BJ (cell line): ENCODE measurements at regions not wholly inside any gene's neighbourhood (a gene's known extent, or its start where the extent isn't known, plus 50 kb on each side); places are given as distances from the start of the nearest gene placed in this dataset.

Source experiments
- CTCF ChIA-PET: fragments of 350-600 bp; formaldehyde crosslinking; extraction: SDS; loops from one replicate; lab custom pipeline; 2021; ENCODE audit warnings: antibody characterized with exemption, inconsistent platforms; lab: Yijun Ruan, JAX
- POLR2A ChIA-PET: fragments of 300-600 bp; sonication (Branson Sonifier 250); formaldehyde crosslinking; extraction: SDS; loops from one replicate; lab custom pipeline; 2021; ENCODE audit warnings: antibody characterized with exemption; lab: Charles Lee
- DNase-seq: peaks from one replicate; pipeline ENCODE4 v3.0.0-alpha.2; 2011; ENCODE audit warnings: low read depth
- H3K27me3 ChIP-seq: 2 replicates; pipeline ENCODE4 v1.6.0; 2011; ENCODE audit warnings: low read length; ENCODE audit not compliant: control insufficient read depth, insufficient read depth
- H3K36me3 ChIP-seq: 2 replicates; pipeline ENCODE4 v1.5.1; 2011; ENCODE audit warnings: low read length; ENCODE audit not compliant: control insufficient read depth, insufficient read depth
- H3K4me3 ChIP-seq: 2 replicates; pipeline ENCODE4 v1.5.1; 2011; ENCODE audit warnings: low read depth, mild to moderate bottlenecking, control low read depth, low read length
- TF ChIP-seq, protein P1 (sequence below): IDR thresholded peaks from 2 replicates; pipeline ENCODE4 v1.5.1; 2011; ENCODE audit warnings: low read depth, mild to moderate bottlenecking, control low read depth, inconsistent platforms, low read length, moderate library complexity; ENCODE audit not compliant: insufficient read depth

DNA sequence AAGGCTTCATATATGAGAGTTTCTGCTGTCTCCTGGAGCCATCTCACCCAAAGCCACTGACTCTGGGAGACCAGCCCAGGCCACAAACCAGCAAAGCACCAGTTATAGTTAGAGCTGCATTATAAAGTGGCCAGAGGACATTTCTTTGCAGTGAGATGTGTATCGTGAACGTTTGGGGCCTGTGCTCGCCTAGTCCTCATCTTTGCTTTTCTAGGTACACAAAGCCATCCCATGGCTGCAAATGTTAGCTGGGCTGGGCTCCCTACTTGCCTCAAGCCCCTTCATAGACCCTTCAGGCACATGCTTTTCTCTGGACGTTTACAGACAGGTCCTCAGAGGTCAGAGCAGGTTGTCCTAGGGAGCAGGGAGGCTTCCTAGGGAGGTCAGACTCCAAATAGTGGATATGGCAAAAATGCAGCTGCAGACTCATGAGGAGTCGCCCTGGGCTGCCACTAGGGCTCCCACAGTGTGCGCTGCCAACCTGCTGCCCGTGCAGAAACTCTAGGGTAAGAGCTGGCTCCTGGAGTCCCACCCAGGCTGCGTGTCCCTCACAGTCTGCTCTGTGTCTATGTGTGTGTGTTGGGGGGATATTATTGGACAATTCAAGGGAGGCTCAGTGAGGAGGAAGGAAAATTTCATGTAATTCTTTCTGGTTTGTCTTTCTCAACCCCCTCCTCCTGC is 141.0 kb downstream of the RPIA start:
- TF ChIP-seq, protein P1, sequence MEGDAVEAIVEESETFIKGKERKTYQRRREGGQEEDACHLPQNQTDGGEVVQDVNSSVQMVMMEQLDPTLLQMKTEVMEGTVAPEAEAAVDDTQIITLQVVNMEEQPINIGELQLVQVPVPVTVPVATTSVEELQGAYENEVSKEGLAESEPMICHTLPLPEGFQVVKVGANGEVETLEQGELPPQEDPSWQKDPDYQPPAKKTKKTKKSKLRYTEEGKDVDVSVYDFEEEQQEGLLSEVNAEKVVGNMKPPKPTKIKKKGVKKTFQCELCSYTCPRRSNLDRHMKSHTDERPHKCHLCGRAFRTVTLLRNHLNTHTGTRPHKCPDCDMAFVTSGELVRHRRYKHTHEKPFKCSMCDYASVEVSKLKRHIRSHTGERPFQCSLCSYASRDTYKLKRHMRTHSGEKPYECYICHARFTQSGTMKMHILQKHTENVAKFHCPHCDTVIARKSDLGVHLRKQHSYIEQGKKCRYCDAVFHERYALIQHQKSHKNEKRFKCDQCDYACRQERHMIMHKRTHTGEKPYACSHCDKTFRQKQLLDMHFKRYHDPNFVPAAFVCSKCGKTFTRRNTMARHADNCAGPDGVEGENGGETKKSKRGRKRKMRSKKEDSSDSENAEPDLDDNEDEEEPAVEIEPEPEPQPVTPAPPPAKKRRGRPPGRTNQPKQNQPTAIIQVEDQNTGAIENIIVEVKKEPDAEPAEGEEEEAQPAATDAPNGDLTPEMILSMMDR = no peak
- Histone ChIP-seq H3K36me3 (no peaks in the 10 kb centered on the region), H3K4me3 (no peak overlapping the region), H3K27me3 (no peaks in the 10 kb centered on the region; the same call in 1 of the 2 replicates)
- ChIA-PET POLR2A (no interaction called here), CTCF (interaction anchor here (1.0 to 1.3 kb wide), 4 partner anchors 9 to 32 kb away, joined by 3 to 5 read pairs (median 4); no protein-coding TSS in a partner anchor)
- no peak for DNase-seq

DNA sequence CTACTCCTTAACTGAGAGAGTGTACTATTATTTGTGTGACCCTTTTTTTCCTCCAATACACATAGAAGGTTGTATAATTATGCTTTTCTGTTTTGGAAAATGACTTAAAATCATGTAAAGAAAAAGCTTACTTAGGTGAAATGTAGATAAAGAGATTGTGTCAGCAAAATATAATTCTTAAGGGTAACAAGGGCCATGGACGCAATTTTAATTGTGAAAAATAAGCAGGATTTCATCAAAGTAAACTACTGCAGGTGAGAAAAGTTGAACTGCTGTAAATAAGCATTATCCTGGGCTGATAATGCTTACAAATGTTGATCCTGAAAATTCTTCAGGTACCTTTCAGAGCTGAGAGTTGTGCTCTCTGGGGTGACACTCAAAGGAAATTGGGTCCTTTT is 141.5 kb downstream of the RPIA start:
- Histone ChIP-seq H3K27me3 (no peaks in the 10 kb centered on the region; the same call in 1 of the 2 replicates), H3K4me3 (no peak overlapping the region), H3K36me3 (no peaks in the 10 kb centered on the region)
- ChIA-PET CTCF (interaction anchor here (1.3 kb wide), 2 partner anchors 12 to 16 kb away, joined by 3 to 5 read pairs; no protein-coding TSS in a partner anchor), POLR2A (no interaction called here)
- TF ChIP-seq, protein P1 = no peak
- DNase-seq = no peak

DNA sequence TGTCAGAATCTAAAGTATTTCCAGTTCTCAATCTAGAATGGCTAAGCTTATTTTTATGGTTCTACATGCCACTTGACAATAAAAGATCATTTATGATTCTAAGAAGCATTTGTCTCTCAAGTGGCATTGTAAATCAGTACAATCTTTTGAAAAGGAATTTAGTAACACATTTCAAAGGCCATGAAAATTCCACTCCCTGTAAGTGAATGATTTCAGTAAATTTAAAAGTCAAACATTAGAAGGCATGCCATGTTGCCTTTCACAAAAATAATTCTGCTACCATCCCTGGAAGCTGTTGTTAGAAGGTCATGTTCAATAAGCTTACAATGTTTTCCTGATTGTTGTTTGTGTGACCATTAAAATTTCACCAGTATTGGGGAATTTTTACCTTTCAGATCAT is 142.9 kb downstream of the RPIA start:
- CTCF ChIA-PET = no interaction called here
- no peak for DNase-seq
- Histone ChIP-seq H3K27me3 (no peaks in the 10 kb centered on the region; the same call in 1 of the 2 replicates), H3K4me3 (no peak overlapping the region), H3K36me3 (no peaks in the 10 kb centered on the region)
- TF ChIP-seq, protein P1 = no peak
- POLR2A ChIA-PET = no interaction called here

DNA sequence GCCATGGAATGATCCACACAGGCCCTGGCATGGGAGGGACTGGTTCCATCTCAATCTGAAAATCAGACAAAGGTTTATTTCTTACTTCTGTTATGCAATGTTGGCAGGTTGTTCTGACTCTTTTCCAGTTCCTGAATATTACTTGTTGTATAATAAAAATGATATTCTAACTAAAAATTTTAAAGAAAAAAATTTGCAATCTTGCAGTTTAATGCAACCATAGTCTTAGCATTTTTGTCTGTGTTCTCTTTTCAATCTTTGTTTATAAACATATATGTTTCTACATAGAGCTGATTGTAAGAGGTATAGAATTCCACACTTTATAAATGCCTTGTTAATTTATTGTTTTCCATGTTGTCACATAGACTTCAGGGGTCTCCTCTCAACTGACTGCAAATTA is 143.4 kb downstream of the RPIA start:
- CTCF ChIA-PET = no interaction called here
- POLR2A ChIA-PET = no interaction called here
- DNase-seq = no peak
- TF ChIP-seq, protein P1 = no peak
- Histone ChIP-seq H3K27me3 (peaks cover under 1% of the 10 kb centered on the region; the same call in 1 of the 2 replicates), H3K36me3 (no peaks in the 10 kb centered on the region), H3K4me3 (no peak overlapping the region)

DNA sequence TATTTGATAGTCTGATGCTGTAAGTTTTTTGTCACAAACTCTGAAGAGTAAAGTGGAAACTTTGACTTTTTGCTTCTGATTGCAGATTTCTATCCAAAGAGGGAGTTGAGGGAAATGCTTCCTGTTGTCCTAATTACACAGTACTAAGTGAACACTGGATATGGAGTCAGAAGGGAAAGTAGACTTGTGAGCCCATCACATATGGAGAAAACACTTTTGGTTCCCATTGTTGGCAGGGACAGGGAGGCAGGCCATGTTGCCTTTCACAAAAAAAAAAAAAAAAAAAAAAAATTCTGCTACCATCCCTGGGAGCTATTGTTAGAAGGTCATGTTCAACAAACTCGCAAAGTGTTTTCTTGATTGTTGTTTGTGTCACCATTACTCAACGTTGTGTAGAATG is 144.3 kb downstream of the RPIA start:
- POLR2A ChIA-PET = no interaction called here
- Histone ChIP-seq H3K4me3 (no peak overlapping the region), H3K36me3 (no peaks in the 10 kb centered on the region), H3K27me3 (peaks cover 1% of the 10 kb centered on the region; the same call in 1 of the 2 replicates)
- TF ChIP-seq, protein P1 = no peak
- no peak for DNase-seq
- CTCF ChIA-PET = no interaction called here
